ENCODE measurements at regions not wholly inside any gene's neighbourhood (a gene's known extent, or its start where the extent isn't known, plus 50 kb on each side); places are given as distances from the start of the nearest gene placed in this dataset.

GRCh38 chr10:3260066-3260834, 87.7 kb upstream of the PITRM1 start:
- Histone ChIP-seq H3K4me1 (peaks cover 0 to 12% (median 3%) of the 10 kb centered on the region in 12 donors), H3K27me3 (no peaks in the 10 kb centered on the region), H3K9me3 (no peaks in the 10 kb centered on the region), H3K36me3 (no peaks in the 10 kb centered on the region), H3K4me3 (no peak overlapping the region), H3K27ac (no peak overlapping the region)
- ATAC-seq (no peak), DNase-seq (no peak)
- intact Hi-C loops (cut with DNase I), result no loop called here
- TF ChIP-seq CTCF (IDR thresholded peaks at IDR 0.05) (no peak), POLR2A (IDR thresholded peaks at IDR 0.05) (no peak)
- 91 to 97% (median 93%) methylated on average over 16 to 18 of the region's 18 CpGs for WGBS, 4 donors

GRCh38 chr10:3259499-3259898, 86.9 kb upstream of the PITRM1 start:
- intact Hi-C loops (cut with DNase I), result no loop called here
- 97 to 98% (median 97%) methylated on average over 11 of the region's 11 CpGs for WGBS, 4 donors
- no peak for TF ChIP-seq CTCF (IDR thresholded peaks at IDR 0.05)
- TF ChIP-seq POLR2A (IDR thresholded peaks at IDR 0.05), result no peak
- no peak overlapping the region for H3K4me3 ChIP-seq
- DNase-seq (no peak), ATAC-seq (no peak)
- H3K27ac ChIP-seq, result no peak overlapping the region
- H3K4me1 ChIP-seq, result peaks cover 0 to 9% (median 2%) of the 10 kb centered on the region in 12 donors
- H3K27me3 ChIP-seq, result no peaks in the 10 kb centered on the region
- H3K36me3 ChIP-seq, result no peaks in the 10 kb centered on the region
- no peaks in the 10 kb centered on the region for H3K9me3 ChIP-seq

- no peak for ATAC-seq
- Histone ChIP-seq H3K36me3 (no peaks in the 10 kb centered on the region), H3K27me3 (no peaks in the 10 kb centered on the region), H3K27ac (no peak overlapping the region), H3K4me3 (no peak overlapping the region), H3K9me3 (no peaks in the 10 kb centered on the region), H3K4me1 (no peaks in the 10 kb centered on the region)
- no peak for DNase-seq
- TF ChIP-seq CTCF (IDR thresholded peaks at IDR 0.05), result no peak
- no peak for TF ChIP-seq POLR2A (IDR thresholded peaks at IDR 0.05)
- intact Hi-C loops (cut with DNase I), result no loop called here
- 66 to 78% (median 74%) methylated on average over 7 of the region's 7 CpGs for WGBS, 4 donors
Observed at GRCh38 chr10:3258394-3258793, 85.8 kb upstream of the PITRM1 start.

GRCh38 chr10:3255616-3256015, 83.0 kb upstream of the PITRM1 start:
- Histone ChIP-seq H3K4me3 (no peak overlapping the region), H3K27me3 (no peaks in the 10 kb centered on the region), H3K4me1 (no peaks in the 10 kb centered on the region), H3K27ac (no peak overlapping the region), H3K36me3 (no peaks in the 10 kb centered on the region), H3K9me3 (no peaks in the 10 kb centered on the region)
- WGBS, 4 donors, result 87 to 98% (median 95%) methylated on average over 4 of the region's 4 CpGs
- DNase-seq, result no peak
- intact Hi-C loops (cut with DNase I), result no loop called here
- TF ChIP-seq POLR2A (IDR thresholded peaks at IDR 0.05) (no peak), CTCF (IDR thresholded peaks at IDR 0.05) (no peak)
- no peak for ATAC-seq

Measured in heart left ventricle (tissue), 16 donors.